ENCODE measurements at regions not wholly inside any gene's neighbourhood (a gene's known extent, or its start where the extent isn't known, plus 50 kb on each side); places are given as distances from the start of the nearest gene placed in this dataset.

GRCh38 chr5:63097286-63097685 is 518.7 kb downstream of the LRRC70 start:
- WGBS, 2 experiments (ENCODE audit: extremely low coverage in 1 of 2, insufficient coverage in 1 of 2, insufficient read length in 1 of 2, insufficient replicate concordance in 2 of 2, low coverage in 1 of 2, low lambda C conversion rate in 2 of 2, missing lambda C conversion rate in 1 of 2): 86% methylated on average over 1 of the region's 1 CpG; no CpG with 5 or more reads in 1 of the 2 experiments
- Histone ChIP-seq H2BK120ac (replicated peaks; ENCODE audit: low read depth, low read length) (no peak overlapping the region), H4K5ac (ENCODE audit: insufficient read length, low read depth, low read length) (no peak overlapping the region), H3K4me2 (ENCODE audit: insufficient read depth in 1 of 2, low read depth in 2 of 2, low read length in 2 of 2) (no peak overlapping the region), H3K9me3 (ENCODE audit: insufficient read depth in 2 of 2, low read depth in 1 of 2, low read length in 1 of 2) (no peaks in the 10 kb centered on the region), H2AK5ac (ENCODE audit: low read depth, low read length) (no peak overlapping the region), H2BK5ac (ENCODE audit: low read depth, low read length) (no peak overlapping the region), H3K23me2 (ENCODE audit: low read depth, low read length) (no peaks in the 10 kb centered on the region), H3K79me2 (ENCODE audit: control insufficient read depth in 1 of 2, insufficient read depth in 2 of 2, low read length in 2 of 2) (no peaks in the 10 kb centered on the region), H3K4me3 (ENCODE audit: extremely low read depth in 1 of 4, insufficient read depth in 2 of 4, low read depth in 3 of 4, low read length in 4 of 4) (no peak overlapping the region), H2BK15ac (ENCODE audit: low read length) (no peak overlapping the region), H2BK20ac (ENCODE audit: low read length) (no peak overlapping the region), H2AFZ (ENCODE audit: low read length) (no peak overlapping the region), H2BK12ac (ENCODE audit: low read depth, low read length) (no peak overlapping the region), H3K56ac (replicated peaks; ENCODE audit: insufficient read length, low read depth, low read length) (no peak overlapping the region), H3K27me3 (replicated peaks in 1 of 4; ENCODE audit: control insufficient read depth in 3 of 4, extremely low read depth in 1 of 4, insufficient read depth in 3 of 4, low read length in 3 of 4) (no peaks in the 10 kb centered on the region), H3K23ac (ENCODE audit: insufficient read length) (no peak overlapping the region), H3K36me3 (ENCODE audit: control insufficient read depth in 2 of 4, insufficient read depth in 4 of 4, low read length in 3 of 4) (no peaks in the 10 kb centered on the region), H3K79me1 (ENCODE audit: low read depth, low read length) (no peaks in the 10 kb centered on the region), H4K91ac (replicated peaks; ENCODE audit: insufficient read length, low read length) (no peak overlapping the region), H3K27ac (ENCODE audit: low read depth, low read length) (no peak overlapping the region), H3K18ac (ENCODE audit: extremely low read depth, low read length) (no peak overlapping the region), H3K9ac (replicated peaks in 1 of 4; ENCODE audit: extremely low read depth in 1 of 4, low read depth in 3 of 4, low read length in 3 of 4) (no peak overlapping the region), H3K4me1 (replicated peaks in 1 of 4; ENCODE audit: control insufficient read depth in 3 of 4, insufficient read depth in 4 of 4, low read length in 3 of 4) (no peaks in the 10 kb centered on the region), H4K20me1 (replicated peaks in 1 of 2; ENCODE audit: control insufficient read depth in 1 of 2, insufficient read depth in 2 of 2, low read length in 2 of 2) (no peaks in the 10 kb centered on the region), H3K4ac (replicated peaks; ENCODE audit: insufficient read length, low read depth, low read length) (no peak overlapping the region), H3K14ac (ENCODE audit: insufficient read length) (no peak overlapping the region), H4K8ac (ENCODE audit: extremely low read depth, insufficient read depth, low read length) (no peak overlapping the region)
- DNase-seq (ENCODE audit: low read depth in 1 of 2, low spot score in 2 of 2) (no peak), FAIRE-seq (no peak)
- ChIA-PET POLR2A (ENCODE audit: partially characterized antibody) (no interaction called here), CTCF (ENCODE audit: partially characterized antibody) (no interaction called here)
- TF ChIP-seq KDM1A (IDR thresholded peaks at IDR 0.05; ENCODE audit: borderline replicate concordance, low read length): no peak
- TF ChIP-seq, protein P1, sequence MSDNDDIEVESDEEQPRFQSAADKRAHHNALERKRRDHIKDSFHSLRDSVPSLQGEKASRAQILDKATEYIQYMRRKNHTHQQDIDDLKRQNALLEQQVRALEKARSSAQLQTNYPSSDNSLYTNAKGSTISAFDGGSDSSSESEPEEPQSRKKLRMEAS (IDR thresholded peaks at IDR 0.05): no peak
- no peak for TF ChIP-seq EGR1 (IDR thresholded peaks at IDR 0.05; ENCODE audit: borderline replicate concordance, low read depth, low read length)
- TF ChIP-seq SIX5 (IDR thresholded peaks at IDR 0.05; ENCODE audit: low read depth, low read length): no peak
- no peak for TF ChIP-seq POLR2A (IDR thresholded peaks at IDR 0.05; ENCODE audit: control extremely low read depth in 1 of 2, low read depth in 2 of 2, low read length in 2 of 2)
- TF ChIP-seq POLR2AphosphoS5 (IDR thresholded peaks at IDR 0.05; ENCODE audit: low read depth, low read length): no peak
- no peak for TF ChIP-seq RBBP5 (IDR thresholded peaks at IDR 0.05; ENCODE audit: borderline replicate concordance, low read depth, low read length)
- no peak for TF ChIP-seq JUN (IDR thresholded peaks at IDR 0.05; ENCODE audit: low read depth, low read length)
- no peak for TF ChIP-seq CBX8 (IDR thresholded peaks at IDR 0.05; ENCODE audit: borderline replicate concordance, low read depth, low read length)
- TF ChIP-seq, protein P2, sequence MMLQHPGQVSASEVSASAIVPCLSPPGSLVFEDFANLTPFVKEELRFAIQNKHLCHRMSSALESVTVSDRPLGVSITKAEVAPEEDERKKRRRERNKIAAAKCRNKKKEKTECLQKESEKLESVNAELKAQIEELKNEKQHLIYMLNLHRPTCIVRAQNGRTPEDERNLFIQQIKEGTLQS (IDR thresholded peaks at IDR 0.05; ENCODE audit: insufficient read depth, low read depth, low read length): no peak
- no peak for TF ChIP-seq NANOG (IDR thresholded peaks at IDR 0.05; ENCODE audit: insufficient read depth, low read depth, low read length, poor library complexity, severe bottlenecking)
- TF ChIP-seq RNF2 (IDR thresholded peaks at IDR 0.05; ENCODE audit: borderline replicate concordance, low read depth, low read length, missing control alignments, poor library complexity, severe bottlenecking): no peak
- no peak for TF ChIP-seq SP4 (IDR thresholded peaks at IDR 0.05; ENCODE audit: low read length)

Measured in H1 (cell line).